Activated CD8-positive, alpha-beta memory T cell treated with anti-CD3 and anti-CD28 coated beads, Interleukin-2, amount 50 U/mL, for 24 hours (primary cell): ENCODE measurements at regions not wholly inside any gene's neighbourhood (a gene's known extent, or its start where the extent isn't known, plus 50 kb on each side); places are given as distances from the start of the nearest gene placed in this dataset.

Experiments
- DNase-seq: peaks from one replicate; pipeline ENCODE4 v3.0.0-alpha.2; 2020; ENCODE audit errors: extremely low read depth

DNA sequence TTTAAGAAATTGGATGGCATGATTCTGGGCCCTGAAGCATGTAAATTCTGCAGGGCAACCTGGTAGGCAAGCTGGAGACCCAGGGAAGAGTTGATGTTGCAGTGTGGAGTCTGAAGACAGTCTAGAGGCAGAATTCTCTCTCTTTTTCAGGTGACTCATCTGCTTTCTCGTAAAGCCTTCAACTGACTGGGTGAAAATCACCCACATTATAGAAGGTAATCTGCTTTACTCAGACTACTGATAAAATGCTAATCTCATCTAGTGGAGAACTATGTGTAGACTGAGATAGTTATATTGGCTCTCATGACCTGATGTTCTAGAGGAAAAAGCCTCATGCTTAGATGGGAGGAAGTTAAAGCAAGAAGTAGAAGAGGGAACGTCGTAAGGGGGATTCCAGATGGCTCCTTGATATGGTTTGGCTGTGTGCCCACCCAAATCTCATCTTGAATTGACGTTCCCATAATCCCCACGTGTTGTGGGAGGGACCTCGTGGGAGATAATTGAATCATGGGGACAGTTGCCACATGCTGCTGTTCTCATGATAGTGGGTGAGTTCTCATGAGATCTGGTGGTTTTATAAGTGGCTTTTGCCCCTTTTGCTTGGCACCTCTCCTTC lies 723.8 kb downstream of the BCL11B start:
- DNase-seq: peak; percentile 2

DNA sequence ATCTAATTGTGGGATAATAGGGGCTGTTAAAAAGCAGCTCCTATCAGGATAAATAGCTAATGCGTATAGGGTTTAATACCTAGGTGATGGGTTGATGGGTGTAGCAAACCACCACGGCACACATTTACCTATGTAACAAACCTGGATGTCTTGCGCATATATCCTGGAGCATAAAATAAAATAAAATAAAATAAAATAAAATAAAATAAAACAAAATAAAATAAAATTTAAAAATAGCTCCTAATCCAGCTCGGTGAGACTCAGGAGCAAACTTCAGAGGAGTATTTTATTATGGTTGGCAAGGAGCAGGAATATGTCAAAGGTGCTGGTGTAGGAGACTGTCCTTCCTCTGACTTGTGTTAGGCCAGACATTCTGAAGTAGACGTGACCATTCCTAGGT lies 721.0 kb downstream of the BCL11B start:
- DNase-seq: no peak

DNA sequence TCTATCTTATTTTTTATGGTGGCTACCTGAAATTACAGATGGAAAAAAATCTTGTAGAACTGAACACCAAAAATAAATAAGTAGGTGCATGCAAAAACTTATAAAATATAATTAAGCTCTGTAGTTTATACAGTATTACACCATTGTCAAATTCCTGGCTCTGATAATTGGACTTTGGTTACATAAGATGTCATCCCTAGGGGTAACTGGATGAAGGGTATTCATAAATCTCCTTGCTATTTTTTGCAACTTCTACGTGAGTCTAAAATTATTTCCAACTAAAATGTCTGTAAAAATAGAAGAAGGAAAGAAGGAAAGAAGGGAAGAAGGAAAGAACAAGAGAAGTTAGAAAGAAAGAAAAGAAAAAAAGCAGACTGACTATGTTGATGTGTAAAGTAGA lies 716.6 kb downstream of the BCL11B start:
- DNase-seq: no peak

DNA sequence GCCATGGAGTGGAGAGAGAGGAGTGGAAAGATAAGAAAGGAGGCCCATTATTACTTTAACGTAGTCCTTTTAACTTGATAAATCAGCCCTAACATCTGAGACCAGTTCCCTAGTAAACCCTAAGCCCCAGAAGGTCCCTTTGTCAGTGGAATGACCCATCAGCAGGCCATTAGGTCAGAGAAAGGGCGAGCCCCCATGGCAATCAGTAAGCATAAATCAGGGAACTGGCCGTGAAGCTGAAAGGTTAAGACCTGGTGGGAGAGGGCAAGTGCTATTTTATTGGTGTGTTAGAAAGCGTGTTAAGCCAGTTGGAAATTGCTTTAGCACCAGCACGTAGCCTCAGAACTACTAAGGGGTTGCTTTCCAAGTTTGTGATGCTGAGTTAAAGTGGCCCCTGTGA lies 708.0 kb downstream of the BCL11B start:
- no peak for DNase-seq

DNA sequence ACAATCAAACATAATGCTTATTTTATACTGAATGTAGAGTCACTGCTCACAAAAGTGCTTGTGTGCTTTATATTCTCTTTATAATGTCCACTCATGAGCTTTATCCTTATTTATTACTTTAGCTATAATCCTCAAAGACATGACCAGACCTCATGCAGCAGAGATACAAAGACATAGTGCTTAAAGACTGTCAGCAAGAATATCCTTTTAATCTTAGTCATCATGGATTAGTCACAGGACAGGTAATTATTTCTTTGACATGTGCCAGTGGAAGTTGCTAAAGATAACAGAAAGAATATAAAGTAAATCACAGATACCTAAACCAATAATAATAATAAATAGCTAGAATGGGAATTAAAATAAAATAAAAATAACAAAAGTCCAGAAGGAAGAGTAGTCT lies 707.5 kb downstream of the BCL11B start:
- DNase-seq: no peak

DNA sequence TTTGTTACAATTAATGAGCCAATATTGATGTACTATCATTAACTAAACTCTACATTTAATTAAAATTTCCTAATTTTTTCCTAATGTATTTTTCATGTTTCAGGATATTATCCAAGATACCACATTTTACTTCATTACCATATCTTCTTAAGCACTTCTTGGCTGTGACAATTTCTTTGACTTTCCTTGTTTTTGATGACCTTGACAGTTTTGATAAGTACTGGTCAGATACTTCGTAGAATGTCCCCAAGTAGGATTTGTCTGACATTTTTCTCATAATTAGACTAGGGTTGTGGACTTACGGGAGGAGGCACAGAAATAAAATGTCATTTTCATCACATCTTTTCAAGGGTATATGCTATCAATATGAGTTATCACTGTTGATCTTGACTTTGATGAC lies 700.9 kb downstream of the BCL11B start:
- no peak for DNase-seq

DNA sequence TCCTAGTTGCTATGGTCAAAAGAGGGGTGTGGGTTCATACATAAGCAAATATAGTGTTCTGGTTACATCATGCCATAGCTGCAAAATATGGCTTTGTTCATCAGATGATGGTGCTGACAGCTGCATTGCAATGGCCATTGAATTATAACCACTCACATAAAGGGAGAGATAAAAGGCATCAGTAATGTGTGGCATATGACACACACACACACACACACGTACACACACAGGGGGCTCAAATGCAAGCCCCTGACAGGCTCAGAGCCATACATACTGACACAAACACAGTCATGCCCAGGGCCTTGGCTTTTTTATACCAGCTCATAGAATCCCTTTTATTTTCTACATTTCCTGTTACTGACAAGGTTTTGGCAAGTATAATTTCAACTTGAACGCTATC lies 698.9 kb downstream of the BCL11B start:
- DNase-seq: no peak

DNA sequence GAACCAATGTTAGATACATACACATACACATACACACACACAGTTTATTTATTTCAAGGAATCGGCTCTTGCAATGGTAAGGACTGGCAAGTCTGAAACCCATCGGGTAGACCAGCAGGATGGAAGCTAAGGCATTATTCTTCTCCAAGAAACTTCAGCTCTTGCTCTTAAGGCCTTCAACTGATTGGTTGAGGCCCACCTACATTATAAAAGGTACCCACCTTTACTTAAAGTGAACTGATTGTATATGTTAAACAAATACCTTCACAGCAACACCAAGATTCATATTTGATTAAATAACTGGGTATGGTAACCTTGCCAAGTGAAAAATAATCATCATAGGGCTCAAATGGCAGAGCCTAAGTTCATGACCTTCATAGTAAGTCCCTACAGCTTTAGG lies 695.5 kb downstream of the BCL11B start:
- DNase-seq: no peak

DNA sequence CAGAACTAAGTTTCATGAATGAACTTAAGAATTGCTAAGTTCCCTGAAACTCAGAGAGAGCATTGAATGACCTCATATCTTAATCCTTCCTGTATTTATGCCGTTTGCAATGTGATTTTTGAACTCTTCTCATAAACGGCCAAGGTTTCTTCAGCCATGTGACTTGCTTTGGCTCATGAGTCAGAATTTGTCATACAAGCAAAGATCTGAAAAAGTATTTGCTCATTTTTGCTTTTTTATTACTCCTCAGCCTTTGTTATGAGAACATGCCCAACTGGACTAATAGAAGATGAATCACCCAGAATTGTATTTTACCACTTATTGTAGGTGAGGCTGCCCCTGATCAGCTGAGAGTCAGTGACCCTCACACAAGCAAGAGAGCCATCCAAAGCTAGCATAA lies 693.8 kb downstream of the BCL11B start:
- DNase-seq: no peak

DNA sequence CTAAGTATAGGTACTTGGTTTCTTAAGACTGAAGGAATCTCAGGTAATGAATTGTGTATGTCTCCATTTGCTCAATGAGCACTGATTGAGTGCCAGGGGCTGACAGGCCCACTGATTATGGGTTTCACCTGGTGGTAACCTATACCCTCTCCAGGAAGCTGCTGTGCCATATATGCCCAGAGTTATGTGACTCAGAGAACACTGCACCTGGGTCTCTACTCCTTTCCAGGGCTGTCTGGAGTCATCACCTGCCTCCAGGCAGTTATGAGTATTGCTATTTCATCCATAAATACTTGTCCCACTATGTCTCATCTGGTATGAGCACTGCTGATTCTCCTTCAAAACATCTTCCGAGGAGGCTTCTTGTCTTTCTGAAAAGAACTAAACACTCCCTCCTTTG lies 692.9 kb downstream of the BCL11B start:
- no peak for DNase-seq

DNA sequence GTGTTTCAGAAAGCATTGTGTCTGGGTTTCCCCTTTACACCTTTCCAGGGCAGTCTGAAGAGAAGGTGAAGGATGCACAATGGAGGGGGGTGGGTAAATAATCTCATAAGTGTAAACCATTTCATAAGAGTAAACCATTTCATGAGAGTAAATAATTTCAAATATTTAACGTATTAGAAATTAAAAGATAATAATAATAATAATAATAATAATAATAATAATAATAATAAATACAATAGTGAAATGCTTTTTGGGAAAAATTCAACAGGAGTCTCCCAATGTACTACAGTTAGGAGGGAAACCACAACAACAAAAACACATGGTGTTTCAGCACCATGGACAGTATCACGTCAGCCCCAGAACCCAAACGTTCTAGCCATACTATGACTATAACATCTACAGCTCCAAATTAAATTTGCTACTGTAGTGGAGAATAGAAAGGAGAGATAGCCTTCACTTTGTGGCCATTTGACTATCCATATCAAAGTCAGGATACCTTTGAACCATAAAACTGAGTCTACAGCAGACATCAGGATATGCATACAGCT lies 691.8 kb downstream of the BCL11B start:
- no peak for DNase-seq

DNA sequence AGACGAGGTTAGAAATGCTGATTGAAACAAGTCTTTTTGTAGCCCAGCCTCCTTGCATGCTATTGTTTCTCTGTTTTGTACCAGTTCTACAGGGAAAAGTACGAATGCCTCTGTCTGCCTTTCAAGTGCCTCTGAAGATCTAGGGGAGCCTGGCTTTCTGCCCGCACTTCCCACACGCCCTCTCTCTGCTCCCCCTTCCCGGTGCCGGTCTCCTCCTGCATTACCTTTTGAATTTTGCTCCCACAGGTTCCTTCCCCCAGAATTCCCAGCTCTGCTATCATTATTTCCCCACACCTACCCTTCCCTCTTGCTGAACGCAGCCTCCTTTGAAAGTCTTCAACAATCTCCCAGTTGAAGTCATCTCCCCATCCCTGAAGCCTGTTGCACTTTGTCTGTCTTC lies 689.7 kb downstream of the BCL11B start:
- no peak for DNase-seq

DNA sequence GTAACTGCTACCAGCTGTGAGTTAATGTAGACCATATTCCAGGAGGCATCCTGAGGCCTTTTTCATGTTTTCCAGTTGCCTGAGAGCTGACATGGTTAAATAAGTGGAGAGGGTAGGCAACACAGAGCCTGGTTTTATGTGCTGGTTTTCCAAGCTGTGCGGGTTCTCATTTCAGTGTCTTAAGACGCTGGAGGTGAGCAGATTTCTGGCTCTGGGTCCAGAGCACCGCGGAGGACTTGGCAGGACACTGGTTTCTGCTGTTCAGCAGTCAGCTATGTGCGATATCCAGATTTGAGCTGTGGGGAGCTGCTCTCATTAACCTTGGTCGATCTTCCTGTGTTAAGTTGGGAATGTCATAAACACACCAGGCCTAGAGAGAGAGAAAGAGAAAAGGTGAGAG lies 680.8 kb downstream of the BCL11B start:
- DNase-seq: no peak

DNA sequence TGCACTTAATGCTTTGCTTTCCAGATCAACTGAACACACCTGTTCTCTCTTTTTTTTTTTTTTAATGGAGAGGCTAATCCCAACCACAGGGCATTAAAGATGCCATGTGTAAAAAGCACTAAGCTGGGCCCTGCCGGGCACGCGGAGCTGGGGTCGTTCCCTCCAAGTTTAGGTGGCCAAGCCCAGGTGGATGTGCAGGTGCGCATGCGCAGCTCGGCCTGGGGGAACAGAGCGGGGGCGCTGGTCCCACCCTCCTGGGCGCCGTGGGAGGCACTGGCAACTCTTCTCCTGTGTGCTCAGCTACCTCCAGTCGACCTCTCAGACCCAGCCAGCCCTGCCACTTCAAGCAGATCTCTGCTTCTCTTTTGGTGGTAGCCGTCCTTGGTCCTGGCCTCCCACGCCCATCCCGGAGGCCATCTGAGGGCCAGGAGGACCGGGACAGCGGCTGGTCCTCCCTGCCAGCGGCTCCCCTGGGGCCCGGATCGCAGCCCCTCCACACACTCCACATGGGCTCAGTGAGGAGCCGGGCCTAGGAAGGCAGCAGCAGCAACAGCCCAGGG lies 679.3 kb downstream of the BCL11B start:
- no peak for DNase-seq

DNA sequence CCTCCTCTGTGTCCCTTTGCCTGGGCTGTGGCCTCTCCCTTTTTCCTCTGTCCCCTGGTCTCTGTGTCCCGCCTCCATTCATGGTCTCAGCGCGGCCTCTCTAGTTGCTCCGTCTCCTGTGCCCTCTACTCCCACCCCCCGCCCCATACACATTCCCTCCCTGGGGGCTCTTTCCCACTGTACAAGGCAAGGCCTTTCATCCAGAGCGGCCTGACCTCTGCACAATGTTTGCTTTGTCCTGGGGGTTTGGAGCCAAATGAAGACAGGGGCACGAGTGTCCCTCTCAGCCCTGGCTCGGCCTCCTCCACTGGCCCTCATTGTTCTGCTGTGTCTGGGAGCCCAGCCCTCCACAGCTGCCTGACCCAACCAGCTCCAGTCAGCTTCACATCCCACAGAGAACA lies 678.6 kb downstream of the BCL11B start:
- DNase-seq: no peak

DNA sequence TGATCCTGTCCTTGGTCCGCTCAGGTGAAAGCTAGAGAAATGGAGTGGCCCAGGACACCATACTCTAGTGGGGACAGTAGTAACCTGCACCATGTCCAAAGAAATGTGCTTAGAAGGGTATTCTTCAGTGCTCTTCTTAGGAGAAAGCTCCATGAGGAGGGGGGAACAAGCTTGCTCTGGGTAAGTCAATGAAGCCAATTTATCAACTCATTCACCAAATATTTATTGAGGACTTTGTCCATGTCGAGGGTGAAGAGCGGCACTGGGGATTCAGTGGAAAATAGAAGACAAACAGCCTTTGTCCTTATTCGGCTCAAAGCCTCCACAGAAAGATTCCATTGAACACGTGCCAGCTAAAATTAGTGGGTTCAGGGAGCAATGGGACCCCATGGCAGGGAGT lies 677.8 kb downstream of the BCL11B start:
- no peak for DNase-seq

DNA sequence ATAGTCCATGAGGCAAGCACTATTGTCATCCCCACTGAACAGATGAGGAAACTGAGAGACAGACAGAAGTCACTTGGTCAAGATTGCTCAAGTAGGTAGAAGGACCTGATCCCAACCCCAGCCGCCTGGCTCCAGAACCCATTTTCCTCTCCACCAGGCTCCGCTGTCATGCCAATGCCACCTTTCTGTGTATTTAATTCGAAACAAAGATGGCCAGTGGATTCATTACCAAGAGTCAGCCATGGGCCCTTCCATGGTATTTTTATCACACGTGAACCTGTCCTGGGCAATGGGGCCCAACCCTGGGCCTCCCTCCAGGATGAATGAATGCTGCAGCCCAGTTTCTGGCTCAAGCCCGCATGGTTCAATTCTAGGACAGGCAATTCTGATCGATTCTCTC lies 673.4 kb downstream of the BCL11B start:
- no peak for DNase-seq

DNA sequence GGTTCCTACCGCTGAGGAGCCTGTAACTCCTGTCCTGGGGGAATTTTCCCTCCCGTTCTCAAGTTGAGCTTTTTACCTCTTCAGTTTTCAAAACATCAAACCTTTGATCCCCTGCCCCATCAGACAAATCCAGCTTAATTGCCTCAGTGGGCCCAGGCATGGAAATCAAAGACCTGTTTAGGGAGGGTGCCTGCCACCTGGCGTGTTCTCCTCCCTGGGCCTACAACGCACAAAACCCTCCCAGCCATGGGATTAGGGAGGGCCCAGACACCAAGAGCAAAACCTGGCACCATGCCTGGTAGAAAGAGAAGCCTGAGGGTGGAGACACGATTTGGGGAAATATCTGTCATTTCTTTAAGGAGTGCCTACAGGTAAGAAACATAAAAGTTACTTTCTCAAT lies 672.9 kb downstream of the BCL11B start:
- no peak for DNase-seq

DNA sequence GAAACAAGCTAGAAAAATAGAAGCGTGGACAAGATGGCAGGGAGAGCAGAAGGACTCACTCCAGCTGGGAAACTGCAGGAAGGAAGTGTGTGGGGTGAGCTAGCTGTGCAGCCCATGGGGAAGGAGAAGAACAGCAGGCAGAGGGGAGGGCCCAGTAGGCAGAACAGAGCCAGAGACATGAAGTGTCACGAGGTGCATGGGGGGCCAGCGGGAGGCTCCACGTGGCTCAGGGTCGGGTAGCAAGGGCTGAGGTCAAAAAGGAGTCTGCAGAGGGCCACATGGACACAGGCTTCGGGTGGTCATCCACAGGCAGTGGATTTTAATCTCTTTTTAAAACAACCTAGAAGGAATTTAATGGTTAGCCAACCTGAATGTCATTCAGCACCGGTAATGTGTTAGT lies 669.0 kb downstream of the BCL11B start:
- no peak for DNase-seq

DNA sequence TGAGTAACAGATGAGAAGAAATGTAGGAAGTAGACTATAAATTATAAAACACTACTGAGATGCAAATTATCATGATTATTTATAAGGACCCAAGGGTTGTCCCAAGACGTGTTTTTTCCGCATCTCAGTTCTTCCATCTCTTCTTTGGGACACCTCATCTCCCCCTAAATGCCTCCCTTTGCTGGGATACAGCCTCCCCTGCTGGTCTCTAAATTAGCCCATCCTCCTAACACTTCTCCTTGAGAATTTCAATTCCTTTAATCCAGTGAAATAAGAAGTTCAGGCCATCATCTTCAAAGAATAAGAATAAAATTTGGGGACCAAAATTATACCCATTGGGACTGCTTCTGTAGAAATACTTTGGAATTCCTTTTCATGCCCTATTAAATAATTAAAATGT lies 667.0 kb downstream of the BCL11B start:
- DNase-seq: no peak

DNA sequence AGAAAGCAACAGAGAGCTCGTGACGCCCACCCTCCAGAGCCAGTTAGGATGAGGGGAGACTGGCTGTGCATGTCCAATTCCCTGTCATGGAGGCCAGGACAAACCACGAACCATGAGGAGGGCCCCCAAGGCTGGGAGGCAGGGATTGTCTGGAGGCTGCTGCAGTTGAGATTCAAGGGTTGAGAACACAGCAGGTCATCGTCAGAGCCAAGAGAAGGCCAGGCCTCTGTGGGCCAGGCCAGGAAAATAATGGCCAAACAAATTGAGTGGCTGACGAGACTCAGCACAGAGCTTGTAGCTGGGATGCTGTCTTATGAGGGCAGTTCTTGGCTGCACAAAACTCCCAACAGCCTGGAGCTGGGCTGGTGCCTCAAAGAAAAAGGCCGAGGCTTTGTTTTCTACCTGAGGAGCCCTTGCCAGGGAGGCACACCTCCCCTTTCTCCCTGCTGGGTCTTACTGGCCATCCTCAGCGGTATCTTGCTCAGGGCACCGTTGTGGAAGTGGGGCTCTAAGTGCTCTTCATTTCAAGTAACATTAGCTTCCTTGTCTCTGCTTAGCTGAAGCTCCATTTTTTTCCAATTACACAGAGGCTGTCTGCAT lies 665.9 kb downstream of the BCL11B start:
- DNase-seq: no peak

DNA sequence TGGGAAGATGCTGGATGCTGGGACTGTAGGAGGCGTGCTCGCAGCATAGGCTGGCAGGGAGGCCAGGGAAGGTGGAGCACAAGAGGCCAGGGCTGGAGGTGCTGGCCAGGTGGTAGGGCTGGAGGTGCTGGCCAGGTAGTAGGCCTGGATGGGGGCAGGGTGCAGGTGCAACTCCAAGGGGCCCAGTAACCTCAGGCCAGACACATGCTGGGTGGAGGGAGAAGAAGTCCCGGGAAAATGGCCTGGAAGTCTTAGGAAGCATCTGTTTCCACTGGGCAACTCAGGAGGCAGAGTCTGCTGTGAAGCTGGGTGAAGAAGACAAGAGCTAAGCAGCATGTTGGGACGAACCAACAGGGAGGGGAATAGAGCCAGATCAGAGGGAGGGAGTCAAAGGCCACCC lies 665.2 kb downstream of the BCL11B start:
- DNase-seq: no peak

DNA sequence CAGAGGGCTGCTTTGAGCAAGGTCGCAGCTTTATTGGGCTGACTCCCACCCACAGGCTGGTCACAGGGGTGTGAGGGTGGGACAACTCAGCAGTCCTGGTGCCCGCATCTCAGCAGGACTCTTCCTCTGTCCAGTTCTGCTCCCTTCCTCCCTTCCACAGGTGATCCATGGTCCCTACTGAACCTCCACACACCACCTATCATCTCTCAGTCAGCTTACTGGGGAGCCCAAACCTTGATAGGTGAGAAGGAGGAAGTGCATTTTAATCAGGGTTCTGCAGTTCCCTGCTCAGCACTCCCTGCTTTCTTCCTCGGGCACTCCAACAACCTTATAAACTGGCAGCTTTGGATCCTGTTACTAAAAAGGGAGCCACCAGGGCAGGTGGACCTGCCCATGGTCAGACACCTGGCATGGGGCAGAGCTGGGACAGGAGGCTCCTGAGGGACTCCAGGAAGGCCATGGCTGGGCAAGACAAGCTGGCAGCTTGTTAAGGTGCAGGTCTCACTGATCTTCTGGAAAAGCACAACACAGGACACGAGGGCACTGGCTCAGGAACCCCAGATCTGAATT lies 664.6 kb downstream of the BCL11B start:
- no peak for DNase-seq
